HuH-7.5 (cell line): ENCODE measurements at regions not wholly inside any gene's neighbourhood (a gene's known extent, or its start where the extent isn't known, plus 50 kb on each side); places are given as distances from the start of the nearest gene placed in this dataset.

Experiments
- DNase-seq: peaks from one replicate; pipeline ENCODE4 v3.0.0; 2011; ENCODE audit warnings: low spot score

GRCh38 chr4:34191443-34191842 is 2052.9 kb downstream of the ARAP2 start:
- DNase-seq: no peak

- DNase-seq: no peak
Measured at GRCh38 chr4:34193451-34194154, 2050.7 kb downstream of the ARAP2 start.

- no peak for DNase-seq
Measured at GRCh38 chr4:34194585-34194984, 2049.7 kb downstream of the ARAP2 start.

GRCh38 chr4:34196375-34196774 is 2047.9 kb downstream of the ARAP2 start:
- no peak for DNase-seq

- DNase-seq: no peak
Measured at GRCh38 chr4:34198966-34199365, 2045.3 kb downstream of the ARAP2 start.

- no peak for DNase-seq
Measured at GRCh38 chr4:34200535-34200934, 2043.8 kb downstream of the ARAP2 start.

GRCh38 chr4:34202154-34202553 is 2042.2 kb downstream of the ARAP2 start:
- no peak for DNase-seq

GRCh38 chr4:34220601-34221000 is 2023.7 kb downstream of the ARAP2 start:
- DNase-seq: no peak

- no peak for DNase-seq
Measured at GRCh38 chr4:34221986-34222385, 2022.3 kb downstream of the ARAP2 start.

- DNase-seq: no peak
Measured at GRCh38 chr4:34236118-34236517, 2008.2 kb downstream of the ARAP2 start.

GRCh38 chr4:34245276-34245675 is 1999.0 kb downstream of the ARAP2 start:
- no peak for DNase-seq

GRCh38 chr4:34250562-34250961 is 1993.8 kb downstream of the ARAP2 start:
- no peak for DNase-seq

GRCh38 chr4:34253239-34253638 is 1991.1 kb downstream of the ARAP2 start:
- DNase-seq: no peak

GRCh38 chr4:34258176-34258575 is 1986.1 kb downstream of the ARAP2 start:
- DNase-seq: no peak

GRCh38 chr4:34261799-34262314 is 1982.5 kb downstream of the ARAP2 start:
- DNase-seq: no peak

- DNase-seq: no peak
Measured at GRCh38 chr4:34269613-34270012, 1974.7 kb downstream of the ARAP2 start.

GRCh38 chr4:34271479-34272355 is 1972.6 kb downstream of the ARAP2 start:
- DNase-seq: no peak

GRCh38 chr4:34279011-34279410 is 1965.3 kb downstream of the ARAP2 start:
- no peak for DNase-seq

GRCh38 chr4:34280131-34280530 is 1964.2 kb downstream of the ARAP2 start:
- DNase-seq: no peak

- no peak for DNase-seq
Measured at GRCh38 chr4:34281826-34282225, 1962.5 kb downstream of the ARAP2 start.

- DNase-seq: no peak
Measured at GRCh38 chr4:34289489-34289888, 1954.8 kb downstream of the ARAP2 start.

GRCh38 chr4:34289962-34290361 is 1954.4 kb downstream of the ARAP2 start:
- no peak for DNase-seq

- no peak for DNase-seq
Measured at GRCh38 chr4:34293459-34293858, 1950.9 kb downstream of the ARAP2 start.
